SK-N-SH (cell line): ENCODE measurements at regions not wholly inside any gene's neighbourhood (a gene's known extent, or its start where the extent isn't known, plus 50 kb on each side); places are given as distances from the start of the nearest gene placed in this dataset.

Source experiments
- CTCF ChIP-seq: fragments of 200-600 bp; sonication (generic); IDR thresholded peaks from 2 replicates; pipeline ENCODE4 v1.6.1; 2017; ENCODE audit warnings: antibody characterized with exemption, mild to moderate bottlenecking, moderate library complexity
- RCOR1 ChIP-seq: fragments of 150-350 bp; IDR thresholded peaks from 2 replicates; pipeline ENCODE4 v1.6.1; 2017; ENCODE audit warnings: antibody characterized with exemption, low read length

DNA sequence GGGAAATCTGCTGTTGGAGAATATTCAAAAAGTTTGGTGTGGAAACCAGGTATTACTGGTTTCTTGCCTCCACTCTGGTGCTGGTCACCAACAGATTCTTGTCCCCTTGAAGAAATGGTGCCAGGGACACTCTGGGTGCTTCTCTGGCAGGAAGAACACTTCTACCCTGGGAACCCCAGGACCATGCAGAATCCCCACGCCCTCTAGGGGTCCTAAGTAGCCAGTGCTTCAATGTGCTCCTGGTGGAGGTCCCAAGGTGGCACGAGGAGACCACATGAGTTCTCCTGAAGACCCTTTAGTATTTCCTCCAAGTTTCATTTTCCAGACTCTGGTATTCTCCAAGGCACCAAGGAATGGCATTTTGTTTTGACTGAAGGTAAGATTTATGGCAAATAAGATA is 380.6 kb downstream of the TSN start:
- TF ChIP-seq CTCF = peak; percentile 11; the same call in 1 of the 2 replicates
- no peak for TF ChIP-seq RCOR1
